GM23338 (cell line): ENCODE measurements at regions not wholly inside any gene's neighbourhood (a gene's known extent, or its start where the extent isn't known, plus 50 kb on each side); places are given as distances from the start of the nearest gene placed in this dataset.
"Not testable (repeated sequence)": the region's sequence is repeated elsewhere in the genome, so short reads cannot be mapped to it uniquely, and the experiment has no call there.

Experiments
- EZH2 ChIP-seq: fragments of 200-600 bp; sonication (generic); IDR thresholded peaks from one replicate; pipeline ENCODE4 v1.8.0; 2017; ENCODE audit warnings: antibody characterized with exemption, mild to moderate bottlenecking, low read depth; ENCODE audit not compliant: unreplicated experiment
- TF ChIP-seq, protein P1 (sequence below), 2 experiments: fragments of 200-600 bp in 1 of 2; sonication (generic) in 1 of 2; conservative IDR thresholded peaks; 2 replicates each; pipeline versions ENCODE4 v1.5.1 to v1.6.1; 2016 to 2017; ENCODE audit warnings: antibody characterized with exemption in 2 of 2, low read depth in 2 of 2, mild to moderate bottlenecking in 2 of 2, moderate library complexity in 1 of 2
- TF ChIP-seq, protein P2 (sequence below): IDR thresholded peaks from one replicate; pipeline ENCODE4 v1.6.1; 2018; ENCODE audit warnings: antibody characterized with exemption; ENCODE audit not compliant: unreplicated experiment

DNA sequence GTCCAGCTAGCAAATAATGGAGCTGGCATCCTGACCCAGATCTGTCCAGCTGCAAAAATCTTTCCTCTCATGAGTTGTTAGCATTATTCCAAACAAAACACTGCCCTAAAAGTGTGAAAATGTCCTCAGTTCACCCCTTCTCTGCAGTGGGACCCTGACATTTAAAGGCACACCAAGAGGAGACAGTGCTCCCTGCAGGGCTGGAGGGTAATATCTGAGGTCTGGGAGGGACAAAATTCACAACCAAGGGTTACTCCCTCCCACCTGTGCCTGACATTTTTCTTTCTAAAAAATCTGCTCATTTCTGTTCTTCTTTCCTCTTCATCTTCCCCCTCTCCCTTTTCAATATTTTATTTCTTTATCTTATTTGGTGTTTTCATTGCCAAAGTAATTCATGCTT lies 258.6 kb downstream of the NPIPA8 start:
- TF ChIP-seq, protein P1, sequence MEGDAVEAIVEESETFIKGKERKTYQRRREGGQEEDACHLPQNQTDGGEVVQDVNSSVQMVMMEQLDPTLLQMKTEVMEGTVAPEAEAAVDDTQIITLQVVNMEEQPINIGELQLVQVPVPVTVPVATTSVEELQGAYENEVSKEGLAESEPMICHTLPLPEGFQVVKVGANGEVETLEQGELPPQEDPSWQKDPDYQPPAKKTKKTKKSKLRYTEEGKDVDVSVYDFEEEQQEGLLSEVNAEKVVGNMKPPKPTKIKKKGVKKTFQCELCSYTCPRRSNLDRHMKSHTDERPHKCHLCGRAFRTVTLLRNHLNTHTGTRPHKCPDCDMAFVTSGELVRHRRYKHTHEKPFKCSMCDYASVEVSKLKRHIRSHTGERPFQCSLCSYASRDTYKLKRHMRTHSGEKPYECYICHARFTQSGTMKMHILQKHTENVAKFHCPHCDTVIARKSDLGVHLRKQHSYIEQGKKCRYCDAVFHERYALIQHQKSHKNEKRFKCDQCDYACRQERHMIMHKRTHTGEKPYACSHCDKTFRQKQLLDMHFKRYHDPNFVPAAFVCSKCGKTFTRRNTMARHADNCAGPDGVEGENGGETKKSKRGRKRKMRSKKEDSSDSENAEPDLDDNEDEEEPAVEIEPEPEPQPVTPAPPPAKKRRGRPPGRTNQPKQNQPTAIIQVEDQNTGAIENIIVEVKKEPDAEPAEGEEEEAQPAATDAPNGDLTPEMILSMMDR (conservative IDR thresholded peaks at IDR 0.05; ENCODE audit: low read depth in 2 of 2), result not testable (repeated sequence)
- not testable (repeated sequence) for TF ChIP-seq EZH2
- TF ChIP-seq, protein P2, sequence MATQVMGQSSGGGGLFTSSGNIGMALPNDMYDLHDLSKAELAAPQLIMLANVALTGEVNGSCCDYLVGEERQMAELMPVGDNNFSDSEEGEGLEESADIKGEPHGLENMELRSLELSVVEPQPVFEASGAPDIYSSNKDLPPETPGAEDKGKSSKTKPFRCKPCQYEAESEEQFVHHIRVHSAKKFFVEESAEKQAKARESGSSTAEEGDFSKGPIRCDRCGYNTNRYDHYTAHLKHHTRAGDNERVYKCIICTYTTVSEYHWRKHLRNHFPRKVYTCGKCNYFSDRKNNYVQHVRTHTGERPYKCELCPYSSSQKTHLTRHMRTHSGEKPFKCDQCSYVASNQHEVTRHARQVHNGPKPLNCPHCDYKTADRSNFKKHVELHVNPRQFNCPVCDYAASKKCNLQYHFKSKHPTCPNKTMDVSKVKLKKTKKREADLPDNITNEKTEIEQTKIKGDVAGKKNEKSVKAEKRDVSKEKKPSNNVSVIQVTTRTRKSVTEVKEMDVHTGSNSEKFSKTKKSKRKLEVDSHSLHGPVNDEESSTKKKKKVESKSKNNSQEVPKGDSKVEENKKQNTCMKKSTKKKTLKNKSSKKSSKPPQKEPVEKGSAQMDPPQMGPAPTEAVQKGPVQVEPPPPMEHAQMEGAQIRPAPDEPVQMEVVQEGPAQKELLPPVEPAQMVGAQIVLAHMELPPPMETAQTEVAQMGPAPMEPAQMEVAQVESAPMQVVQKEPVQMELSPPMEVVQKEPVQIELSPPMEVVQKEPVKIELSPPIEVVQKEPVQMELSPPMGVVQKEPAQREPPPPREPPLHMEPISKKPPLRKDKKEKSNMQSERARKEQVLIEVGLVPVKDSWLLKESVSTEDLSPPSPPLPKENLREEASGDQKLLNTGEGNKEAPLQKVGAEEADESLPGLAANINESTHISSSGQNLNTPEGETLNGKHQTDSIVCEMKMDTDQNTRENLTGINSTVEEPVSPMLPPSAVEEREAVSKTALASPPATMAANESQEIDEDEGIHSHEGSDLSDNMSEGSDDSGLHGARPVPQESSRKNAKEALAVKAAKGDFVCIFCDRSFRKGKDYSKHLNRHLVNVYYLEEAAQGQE, result not testable (repeated sequence)
